UCSD-AML1 (cell line): ENCODE measurements at regions not wholly inside any gene's neighbourhood (a gene's known extent, or its start where the extent isn't known, plus 50 kb on each side); places are given as distances from the start of the nearest gene placed in this dataset.

Source experiments
- DNase-seq: peaks from one replicate; lab custom pipeline; 2025; ENCODE audit not compliant: unreplicated experiment; lab: John Stamatoyannopoulos, UW

DNA sequence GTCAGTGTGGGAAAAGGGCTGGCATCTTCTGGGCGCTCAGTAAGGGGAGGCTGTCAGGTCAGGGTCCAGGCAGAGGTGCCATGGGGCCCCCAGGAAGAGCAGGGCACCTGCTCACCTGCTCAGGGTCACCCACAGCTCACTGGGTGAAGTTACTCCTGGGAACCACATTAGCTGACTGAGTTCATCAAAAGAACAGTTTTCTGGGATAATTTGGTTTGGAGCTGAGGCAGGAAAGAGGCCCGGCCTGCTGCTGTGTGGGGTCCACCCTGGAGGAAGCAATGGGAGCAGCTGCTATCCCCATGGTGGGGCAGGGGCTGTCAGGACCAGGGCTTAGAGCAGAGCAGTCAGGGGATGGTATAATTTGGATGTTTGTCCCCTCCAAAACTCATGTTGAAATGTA, 97.2 kb upstream of the GPC1 start:
- no peak for DNase-seq

DNA sequence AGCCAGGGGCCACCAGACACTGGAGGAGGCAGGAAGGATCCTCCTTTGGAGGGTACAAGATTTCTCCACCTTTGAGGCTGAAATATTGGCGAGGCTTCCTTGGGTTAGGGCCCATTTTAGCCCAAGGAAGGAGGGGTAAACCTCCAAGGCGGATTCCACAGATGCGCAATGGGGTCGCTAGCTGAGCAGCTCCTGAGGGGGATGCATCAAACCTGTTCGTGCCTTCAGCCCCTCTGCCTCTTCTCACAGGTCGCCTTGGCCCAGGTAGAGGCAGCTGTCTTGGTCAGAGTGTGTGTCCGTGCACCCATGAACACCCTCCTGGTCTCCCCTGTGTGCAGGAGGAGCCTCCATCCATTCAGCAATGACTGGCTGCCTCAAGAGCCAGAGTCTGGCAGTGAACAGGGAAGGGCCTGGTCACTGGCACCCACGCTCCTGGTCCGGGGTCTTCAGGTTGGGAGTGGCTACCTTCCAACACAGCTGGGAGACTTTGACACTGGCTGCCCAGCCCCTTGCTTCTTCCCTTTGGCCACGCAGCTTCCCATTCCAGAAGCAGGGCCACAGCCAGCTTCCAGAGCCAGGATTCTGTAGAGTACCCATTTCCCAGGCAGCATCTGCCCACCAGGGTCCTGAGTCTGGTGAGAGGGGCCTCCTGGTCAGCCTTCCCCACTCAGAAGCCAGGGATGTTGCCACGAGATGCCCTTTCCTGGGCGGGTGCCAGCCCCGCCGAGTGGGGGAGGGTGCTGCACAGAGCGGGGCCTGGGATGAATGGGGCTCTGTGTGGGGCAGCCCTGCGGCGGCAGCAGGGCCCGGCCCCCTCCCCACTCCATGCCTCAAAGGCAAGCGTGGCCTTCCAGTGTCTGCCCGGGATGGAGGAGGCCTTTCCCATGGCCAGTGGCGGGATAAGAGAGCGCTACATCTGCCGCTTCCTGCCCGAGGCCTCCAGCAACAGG, 95.8 kb upstream of the GPC1 start:
- DNase-seq: no peak

DNA sequence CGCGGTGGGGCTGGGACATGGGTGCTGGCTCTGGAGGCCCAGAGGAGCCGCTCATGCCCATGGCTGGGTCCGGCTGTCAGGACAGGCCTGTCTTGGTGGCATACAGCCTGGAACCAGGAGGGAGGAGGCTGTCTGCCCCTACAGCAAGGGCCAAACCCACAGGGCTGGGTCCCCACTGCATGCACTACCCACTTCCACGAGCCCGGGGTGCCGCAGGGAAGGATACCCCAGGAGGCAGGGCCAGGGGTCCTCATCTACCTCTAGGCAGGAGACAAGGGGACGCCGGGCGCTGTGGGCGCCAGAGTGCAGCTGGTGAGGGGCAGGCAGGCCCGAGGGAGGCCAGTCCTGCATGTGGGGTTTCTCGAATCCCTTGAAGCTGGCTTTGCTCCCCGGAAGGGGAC, 95.1 kb upstream of the GPC1 start:
- DNase-seq: no peak

DNA sequence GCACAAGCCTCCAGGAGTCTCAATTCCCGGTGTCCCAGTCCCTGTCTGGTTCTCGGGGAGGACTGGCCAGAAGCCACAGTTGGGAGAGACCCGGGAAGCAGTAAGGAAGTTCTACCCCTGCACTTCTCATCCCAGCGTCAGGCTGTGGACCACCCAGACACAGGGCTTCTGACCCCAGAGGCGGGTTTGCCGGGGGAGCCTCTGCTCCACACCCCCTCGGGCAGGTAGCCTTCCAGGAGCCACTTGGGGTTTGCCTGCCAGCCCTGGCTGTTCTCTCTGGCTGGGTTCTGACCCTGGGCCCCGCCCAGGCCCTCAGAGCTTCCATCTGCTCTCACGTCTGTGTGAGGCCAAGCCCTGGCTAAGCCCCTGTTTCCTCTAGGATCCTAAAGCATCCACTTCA, 94.4 kb upstream of the GPC1 start:
- DNase-seq: no peak

DNA sequence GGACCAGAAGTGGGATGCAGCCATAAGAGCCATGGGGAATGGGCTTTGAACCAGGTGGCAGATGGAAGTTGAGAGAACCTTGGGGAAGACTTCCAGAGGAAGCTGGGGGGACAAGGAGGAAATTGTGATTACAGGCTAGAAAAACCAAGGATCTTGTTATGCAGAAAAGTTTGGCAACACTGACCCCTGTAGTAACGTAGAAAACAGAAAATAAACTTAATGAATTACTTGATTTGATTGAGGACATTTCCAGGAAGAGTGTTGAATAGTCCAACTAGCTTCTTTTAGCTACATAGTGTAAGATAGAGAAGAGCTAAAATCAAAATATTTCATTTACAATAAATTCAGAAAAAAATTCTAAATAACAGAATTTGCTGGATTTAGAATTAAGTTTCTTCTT, 91.9 kb upstream of the GPC1 start:
- DNase-seq: no peak

DNA sequence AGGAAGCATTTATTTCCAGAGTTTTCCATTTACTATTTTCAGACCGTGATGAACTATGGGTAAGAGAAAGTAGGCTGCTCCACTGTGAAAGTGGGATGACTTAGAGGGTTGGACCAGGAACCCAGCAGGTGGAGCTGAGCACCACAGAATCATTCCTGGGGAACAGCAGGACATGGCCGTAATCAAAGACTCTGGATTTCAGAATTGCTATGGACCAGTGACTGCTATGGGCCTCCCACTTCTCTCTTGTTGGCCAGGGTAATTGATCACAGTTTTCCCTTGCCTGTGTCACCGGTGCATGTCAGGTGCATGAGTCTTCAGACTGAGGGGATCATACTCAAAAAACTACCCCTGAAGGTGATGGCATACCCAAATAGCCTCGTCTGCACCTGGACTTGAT, 90.6 kb upstream of the GPC1 start:
- DNase-seq: no peak

DNA sequence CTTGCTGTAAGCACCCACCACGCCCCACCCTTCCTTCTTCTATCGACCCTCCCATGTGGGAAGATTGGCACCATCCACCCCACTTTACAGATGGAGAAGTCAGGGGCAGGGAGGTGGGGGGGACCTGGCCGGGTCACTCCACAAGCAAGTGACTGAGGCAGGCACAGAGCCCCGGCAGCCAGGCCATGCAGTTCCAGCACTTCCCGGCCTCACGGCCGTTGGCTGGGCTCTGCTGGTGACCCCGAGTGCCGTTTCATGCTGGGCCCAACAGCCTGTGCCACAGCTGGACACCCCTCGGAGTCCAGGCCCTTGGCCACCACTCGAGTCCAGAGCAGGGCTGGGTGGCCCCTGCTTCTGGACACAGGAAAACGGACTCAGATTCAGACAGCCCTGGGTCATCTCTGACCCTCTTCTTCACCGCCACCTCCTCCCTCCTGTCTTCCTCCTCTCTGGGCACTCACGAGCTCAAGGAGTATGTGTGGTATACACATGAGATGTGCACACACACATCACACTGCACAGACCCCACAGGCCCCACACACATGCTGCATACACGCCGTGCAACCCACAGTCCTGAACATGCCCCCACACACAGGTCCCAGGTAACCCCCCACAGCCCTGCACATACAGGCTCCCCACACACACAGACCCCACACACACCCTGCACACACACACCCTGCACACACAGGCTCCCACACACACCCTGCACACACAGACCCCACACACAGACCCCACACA, 89.3 kb upstream of the GPC1 start:
- DNase-seq: no peak

DNA sequence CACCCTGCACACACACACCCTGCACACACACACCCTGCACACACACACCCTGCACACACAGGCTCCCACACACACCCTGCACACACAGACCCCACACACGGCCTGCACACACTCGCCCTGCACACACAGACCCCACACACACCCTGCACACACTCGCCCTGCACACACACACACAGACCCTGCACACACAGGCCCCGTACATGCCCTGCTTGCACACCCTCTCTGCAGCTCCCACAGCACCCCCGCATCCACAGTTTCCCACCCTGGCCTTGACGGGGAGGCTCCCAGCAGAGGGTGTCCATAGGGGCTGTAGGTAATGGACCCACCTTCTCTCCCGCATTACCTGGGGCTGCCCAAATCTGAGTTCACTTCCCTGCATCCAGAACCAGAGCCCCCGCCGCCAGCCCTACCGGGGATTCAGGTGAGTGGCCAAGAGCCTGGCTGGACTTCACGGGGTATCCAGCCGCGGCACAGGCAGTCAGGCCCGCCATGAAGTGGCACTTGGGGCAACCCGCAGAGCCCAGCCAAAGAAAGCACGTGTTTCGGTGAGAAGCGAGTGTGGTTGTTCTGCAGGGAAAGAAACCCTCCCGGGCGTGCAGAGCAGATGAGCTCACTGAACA, 88.6 kb upstream of the GPC1 start:
- no peak for DNase-seq

DNA sequence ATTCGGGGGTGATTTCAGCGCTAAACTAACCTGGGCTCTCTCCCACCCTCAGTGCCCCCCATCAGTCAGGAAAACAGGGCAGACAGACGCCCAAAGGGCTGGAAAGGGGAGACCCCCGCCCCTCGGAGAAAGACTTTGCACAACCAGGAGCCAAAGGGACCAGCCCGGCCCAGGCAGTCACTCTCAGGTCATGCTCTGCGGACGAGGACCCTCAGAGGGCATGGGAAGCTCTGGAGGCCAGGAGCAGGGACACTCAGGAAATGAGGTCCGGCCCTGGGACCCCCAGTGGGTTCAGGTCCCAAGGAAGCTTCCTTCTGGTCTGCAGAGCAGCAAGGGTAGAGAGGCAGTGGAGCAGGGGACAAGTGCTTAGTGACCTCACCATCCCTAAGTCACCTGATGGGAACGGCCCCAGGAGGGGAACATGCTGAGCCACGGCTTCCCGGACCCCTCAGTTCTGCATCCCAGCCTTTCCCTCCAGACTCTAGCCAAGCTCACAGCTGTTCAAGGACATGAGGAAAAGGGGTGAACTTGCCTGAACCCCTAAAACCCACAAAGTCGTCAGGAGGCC, 88.0 kb upstream of the GPC1 start:
- no peak for DNase-seq

DNA sequence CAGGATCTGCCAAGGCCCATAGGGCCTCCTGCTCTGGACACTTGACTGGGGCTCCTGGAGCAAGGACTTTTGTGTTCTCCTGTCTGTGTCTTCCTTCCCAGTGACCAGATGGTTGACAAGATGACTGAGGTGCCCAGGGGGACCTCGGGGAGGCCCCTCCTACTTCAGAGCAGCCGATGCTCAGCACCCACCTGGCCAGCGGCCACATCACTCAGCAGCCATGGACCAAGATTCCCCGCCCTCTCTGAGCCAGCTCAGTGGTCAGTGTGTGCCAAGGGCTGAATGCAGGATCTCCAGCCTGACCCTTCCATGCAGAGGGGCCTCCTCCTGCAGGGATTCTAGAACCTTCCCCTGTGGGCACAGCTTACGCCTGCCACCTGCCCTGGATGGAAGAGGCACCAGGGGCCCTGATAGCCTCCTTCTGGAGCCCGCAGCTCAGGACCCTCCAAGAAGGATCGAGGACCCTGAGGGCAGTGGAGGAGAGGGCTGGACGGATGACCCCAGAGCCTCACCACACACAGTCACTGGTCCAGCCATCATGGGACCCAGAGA, 87.4 kb upstream of the GPC1 start:
- DNase-seq: no peak

DNA sequence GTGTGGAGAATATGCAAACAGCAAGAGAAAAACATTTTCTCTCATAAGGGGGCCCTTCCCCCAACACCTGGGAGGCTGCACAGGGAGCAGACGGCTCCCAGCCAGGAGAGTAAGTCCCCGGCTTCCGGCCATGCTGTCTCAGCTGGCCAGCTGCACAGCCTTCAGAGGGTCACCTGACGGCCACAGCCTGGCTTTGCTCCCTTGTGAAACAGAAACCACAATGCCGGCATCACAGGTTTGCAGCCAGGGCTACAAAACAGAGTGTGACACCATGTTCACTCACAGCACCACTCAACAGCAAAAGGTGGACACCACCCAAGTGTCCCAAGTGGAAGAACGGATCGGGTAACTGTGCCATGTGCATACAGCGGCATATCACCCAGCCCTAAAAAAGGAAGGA, 86.9 kb upstream of the GPC1 start:
- DNase-seq: no peak

DNA sequence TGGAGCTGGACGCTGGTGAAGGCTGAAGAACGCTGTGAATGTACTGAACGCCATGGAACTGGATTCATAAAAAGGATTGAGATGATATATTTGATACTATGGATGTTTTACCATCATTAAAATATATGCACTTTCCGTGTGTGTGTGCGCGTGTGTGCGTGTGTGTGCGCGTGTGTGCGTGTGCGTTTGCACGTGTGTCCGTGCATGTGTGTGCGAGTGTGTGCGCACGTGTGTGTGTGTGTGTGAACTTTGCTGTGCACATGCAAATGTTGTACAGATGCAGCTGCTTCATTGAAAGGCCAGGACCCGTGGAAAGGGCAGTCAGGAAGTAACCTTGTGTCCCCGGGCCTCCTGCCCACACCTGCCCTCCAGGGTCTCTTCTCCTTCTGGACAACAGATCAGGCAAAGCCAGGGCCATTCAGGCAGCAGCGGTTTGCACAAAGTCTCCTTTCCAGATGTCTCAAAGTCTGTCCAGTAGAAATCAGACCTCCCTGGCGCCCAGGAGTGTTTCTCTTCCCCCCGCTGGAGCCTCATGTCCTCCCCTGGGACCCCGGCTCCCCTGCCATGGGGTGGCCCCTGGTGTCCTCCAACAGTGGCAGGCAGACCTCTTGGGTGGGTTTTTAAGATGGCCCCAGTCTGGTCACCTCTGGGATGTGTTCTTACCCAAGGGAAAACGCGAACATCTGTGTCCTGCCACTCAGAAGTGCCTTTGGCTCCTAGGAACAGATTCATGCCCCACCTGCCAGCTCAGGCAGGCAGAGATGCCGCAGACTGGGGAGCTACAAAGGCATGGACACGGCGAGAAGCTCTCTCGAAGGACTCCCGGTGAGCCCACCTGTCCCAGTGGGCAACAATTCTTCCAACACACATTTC, 86.1 kb upstream of the GPC1 start:
- no peak for DNase-seq

DNA sequence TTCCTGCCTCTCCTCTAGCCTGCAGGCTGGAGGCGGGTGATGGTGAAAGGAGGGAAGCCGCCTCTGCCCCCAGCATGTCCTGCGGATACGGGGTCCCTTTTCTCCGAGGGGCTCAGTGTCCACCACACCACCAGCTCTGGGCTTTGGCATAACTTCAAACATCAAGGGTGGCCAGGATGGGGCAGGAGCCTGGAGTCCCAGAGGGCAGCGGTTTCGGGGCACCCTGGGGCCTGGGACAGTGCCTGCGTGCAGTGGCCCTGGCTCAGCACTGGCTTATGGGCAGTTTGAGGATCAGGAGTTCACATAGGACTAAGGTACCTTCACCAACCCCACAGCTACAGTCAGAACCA, 85.5 kb upstream of the GPC1 start:
- DNase-seq: no peak

DNA sequence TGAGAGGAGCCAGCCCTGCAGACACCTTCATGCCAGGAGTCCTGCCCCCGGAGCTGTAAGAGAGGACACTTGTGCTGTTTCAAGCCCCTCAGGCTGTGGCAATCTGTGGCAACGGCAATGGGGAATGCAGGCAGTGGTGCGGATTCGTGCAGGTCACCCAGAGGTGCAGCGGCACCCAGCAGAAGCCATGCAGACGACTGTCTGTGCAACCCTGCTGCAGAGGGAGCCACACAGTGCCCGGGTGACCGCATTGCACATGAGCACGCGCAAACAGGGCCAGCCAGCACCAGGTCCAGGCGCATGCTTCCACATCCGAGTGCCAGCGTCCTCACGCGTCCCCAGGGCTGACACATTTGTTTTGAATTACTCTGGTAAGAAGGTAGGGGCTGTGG, 84.8 kb upstream of the GPC1 start:
- no peak for DNase-seq

DNA sequence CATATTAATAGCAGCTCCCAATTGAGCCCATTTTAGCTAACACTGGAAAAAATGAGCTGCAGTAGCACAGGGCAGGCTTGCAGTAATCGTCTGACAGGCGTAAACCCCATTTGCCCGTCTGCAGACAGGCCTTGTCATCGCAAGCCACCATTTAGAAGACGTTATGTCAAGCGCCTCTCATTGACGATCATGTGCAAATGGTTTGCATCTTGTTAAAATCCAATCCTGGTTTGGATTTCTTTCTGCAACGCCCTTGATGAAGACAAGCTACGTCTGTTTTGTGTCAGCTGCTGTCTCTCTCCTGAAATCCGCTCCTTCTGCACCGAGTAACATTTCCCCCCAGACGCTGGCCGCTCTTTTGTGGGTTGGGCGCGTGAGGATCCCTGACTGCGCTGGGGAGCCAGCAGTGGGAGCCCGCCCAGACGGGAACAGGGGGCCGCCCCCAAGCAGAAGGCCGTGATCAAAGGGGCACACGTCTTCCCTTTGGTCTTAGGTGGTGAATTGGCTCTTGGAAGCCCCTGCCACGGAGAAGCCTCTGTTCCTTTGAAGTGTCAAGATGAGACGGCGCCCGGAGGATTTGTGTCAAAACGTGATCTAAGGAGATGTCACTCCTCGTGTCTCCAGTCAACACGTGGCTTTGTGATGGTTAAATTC, 84.2 kb upstream of the GPC1 start:
- no peak for DNase-seq

DNA sequence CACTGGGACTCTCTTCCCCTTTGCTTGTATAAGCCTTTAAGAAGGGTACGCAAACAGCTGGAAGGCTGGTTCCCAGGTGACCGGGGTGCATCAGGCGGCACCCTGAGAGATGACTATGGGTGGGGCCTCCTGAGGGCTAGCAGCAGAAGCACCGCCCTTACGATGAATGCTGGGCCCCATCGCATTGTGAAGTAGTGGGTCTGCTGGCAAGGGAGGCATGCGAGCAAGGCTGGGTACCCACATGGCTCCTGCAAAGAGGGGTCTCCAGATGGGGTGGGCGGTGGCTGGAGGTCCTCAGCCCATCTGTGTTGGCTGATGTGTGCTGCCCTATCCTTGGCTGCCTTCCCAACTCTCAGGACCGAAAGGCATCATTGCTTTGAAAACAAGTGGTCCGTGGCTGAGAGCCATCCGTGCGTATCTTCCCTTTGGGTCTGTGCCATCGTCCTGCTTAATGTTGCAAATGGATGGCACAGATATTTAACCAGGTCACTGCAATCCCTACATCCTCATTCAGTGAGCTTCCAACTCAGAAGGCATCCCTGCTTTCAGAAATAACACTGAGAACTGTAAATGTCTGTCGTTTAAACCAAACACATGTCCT, 83.5 kb upstream of the GPC1 start:
- no peak for DNase-seq

DNA sequence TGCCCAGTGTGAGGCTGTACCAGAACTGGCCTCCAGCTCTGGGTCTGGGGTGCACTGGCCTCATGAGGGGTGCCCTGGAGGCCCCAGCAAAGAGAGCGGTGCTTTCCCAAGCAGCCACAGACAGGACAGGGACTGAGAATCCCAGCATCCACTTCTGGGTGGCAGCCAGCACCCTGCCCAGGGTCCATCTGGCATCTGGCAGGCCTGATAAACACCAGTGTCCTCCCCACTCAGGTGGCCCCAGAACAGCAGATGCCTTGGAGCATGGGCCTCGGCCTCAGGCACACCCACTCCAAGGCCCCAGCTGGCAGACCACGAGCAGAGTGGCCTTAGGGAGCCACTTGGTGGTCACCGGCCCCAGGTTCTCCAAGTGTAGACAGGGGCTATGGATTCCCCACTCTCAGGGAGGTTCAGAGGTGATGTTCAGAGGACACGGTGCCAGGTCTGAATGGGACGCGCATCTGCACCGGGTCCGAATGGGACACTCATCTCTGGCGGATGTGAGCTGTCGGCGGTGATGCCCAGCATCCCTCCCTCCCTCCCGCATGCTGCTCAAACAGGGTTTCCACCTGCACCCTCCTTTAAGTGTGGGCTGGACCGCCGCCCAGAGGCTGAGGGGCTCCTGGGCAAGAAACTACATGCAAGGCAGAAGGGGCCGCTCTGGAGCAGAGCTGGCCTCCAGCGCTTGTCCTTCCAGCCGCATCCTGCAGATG, 82.2 kb upstream of the GPC1 start:
- no peak for DNase-seq

DNA sequence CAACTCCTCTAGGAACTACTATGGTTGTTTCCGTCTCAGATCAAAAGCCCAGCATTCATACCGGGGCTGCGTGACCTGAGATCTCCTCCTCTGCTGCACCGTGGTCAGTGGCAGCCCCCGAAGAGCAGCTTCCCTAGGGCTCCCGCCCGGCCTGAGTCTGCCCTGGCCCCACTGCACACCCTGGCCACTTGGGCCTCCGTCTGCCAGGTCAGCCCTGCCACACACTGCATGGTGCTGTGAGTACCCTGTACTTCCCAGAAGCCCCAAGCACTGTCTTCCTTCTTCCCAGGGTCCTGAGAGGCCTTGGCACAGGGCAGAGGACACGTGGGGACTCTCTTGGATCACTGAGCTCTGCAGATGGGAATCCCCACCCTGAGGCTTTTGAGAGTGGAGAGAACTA, 81.5 kb upstream of the GPC1 start:
- no peak for DNase-seq
